ENCODE measurements at regions not wholly inside any gene's neighbourhood (a gene's known extent, or its start where the extent isn't known, plus 50 kb on each side); places are given as distances from the start of the nearest gene placed in this dataset.

GRCh38 chr11:71332046-71332445 is 79.7 kb upstream of the SHANK2 start:
- H3K27me3 ChIP-seq (ENCODE audit: control insufficient read depth in 2 of 2, insufficient read depth in 2 of 2, low read length in 2 of 2) = peaks cover 0 to 8% of the 10 kb centered on the region in 2 experiments; a peak in 2 of 5 replicates
- 3% methylated on average over 3 of the region's 3 CpGs for WGBS (ENCODE audit: insufficient coverage, low coverage, missing lambda C conversion rate)
- H2AFZ ChIP-seq (ENCODE audit: low read depth, low read length) = no peak overlapping the region
- DNase-seq (ENCODE audit: extremely low read depth in 1 of 4, low spot score in 3 of 4) (no peak), FAIRE-seq (no peak), ATAC-seq (no peak)
- no peaks in the 10 kb centered on the region for H3K4me1 ChIP-seq (replicated peaks in 1 of 2; ENCODE audit: control insufficient read depth in 2 of 2, insufficient read depth in 2 of 2, low read length in 2 of 2)
- H3K9me1 ChIP-seq (ENCODE audit: control insufficient read depth, insufficient read depth, low read length) = no peaks in the 10 kb centered on the region
- H3K9ac ChIP-seq (ENCODE audit: insufficient read depth in 1 of 2, low read depth in 2 of 2, low read length in 2 of 2) = no peak overlapping the region
- H3K36me3 ChIP-seq (ENCODE audit: control insufficient read depth, insufficient read depth, low read length) = no peaks in the 10 kb centered on the region
- no TSS peak for BruUV-seq (replicated peaks)
- in situ Hi-C loops (cut with MboI) = no loop called here
- no peak overlapping the region for H3K4me3 ChIP-seq
- intact Hi-C loops (cut with micrococcal nuclease) = no loop called here
- TF ChIP-seq, protein P1, sequence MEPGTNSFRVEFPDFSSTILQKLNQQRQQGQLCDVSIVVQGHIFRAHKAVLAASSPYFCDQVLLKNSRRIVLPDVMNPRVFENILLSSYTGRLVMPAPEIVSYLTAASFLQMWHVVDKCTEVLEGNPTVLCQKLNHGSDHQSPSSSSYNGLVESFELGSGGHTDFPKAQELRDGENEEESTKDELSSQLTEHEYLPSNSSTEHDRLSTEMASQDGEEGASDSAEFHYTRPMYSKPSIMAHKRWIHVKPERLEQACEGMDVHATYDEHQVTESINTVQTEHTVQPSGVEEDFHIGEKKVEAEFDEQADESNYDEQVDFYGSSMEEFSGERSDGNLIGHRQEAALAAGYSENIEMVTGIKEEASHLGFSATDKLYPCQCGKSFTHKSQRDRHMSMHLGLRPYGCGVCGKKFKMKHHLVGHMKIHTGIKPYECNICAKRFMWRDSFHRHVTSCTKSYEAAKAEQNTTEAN (CRISPR knock-in tag; IDR thresholded peaks at IDR 0.05) = no peak
- TF ChIP-seq PHF20 (IDR thresholded peaks at IDR 0.05; ENCODE audit: partially characterized antibody) (no peak), RBM34 (IDR thresholded peaks at IDR 0.05; ENCODE audit: borderline replicate concordance, insufficient read depth, low read length) (no peak), DIDO1 (tag; IDR thresholded peaks at IDR 0.05; ENCODE audit: low read depth) (no peak), CSDE1 (IDR thresholded peaks at IDR 0.05) (no peak), PYGO2 (tag; IDR thresholded peaks at IDR 0.05) (no peak), MEIS2 (IDR thresholded peaks at IDR 0.05; ENCODE audit: partially characterized antibody) (no peak), SREBF2 (CRISPR knock-in tag; IDR thresholded peaks at IDR 0.05) (no peak), HCFC1 (IDR thresholded peaks at IDR 0.05; ENCODE audit: low read depth, low read length) (no peak)
- TF ChIP-seq, protein P2, sequence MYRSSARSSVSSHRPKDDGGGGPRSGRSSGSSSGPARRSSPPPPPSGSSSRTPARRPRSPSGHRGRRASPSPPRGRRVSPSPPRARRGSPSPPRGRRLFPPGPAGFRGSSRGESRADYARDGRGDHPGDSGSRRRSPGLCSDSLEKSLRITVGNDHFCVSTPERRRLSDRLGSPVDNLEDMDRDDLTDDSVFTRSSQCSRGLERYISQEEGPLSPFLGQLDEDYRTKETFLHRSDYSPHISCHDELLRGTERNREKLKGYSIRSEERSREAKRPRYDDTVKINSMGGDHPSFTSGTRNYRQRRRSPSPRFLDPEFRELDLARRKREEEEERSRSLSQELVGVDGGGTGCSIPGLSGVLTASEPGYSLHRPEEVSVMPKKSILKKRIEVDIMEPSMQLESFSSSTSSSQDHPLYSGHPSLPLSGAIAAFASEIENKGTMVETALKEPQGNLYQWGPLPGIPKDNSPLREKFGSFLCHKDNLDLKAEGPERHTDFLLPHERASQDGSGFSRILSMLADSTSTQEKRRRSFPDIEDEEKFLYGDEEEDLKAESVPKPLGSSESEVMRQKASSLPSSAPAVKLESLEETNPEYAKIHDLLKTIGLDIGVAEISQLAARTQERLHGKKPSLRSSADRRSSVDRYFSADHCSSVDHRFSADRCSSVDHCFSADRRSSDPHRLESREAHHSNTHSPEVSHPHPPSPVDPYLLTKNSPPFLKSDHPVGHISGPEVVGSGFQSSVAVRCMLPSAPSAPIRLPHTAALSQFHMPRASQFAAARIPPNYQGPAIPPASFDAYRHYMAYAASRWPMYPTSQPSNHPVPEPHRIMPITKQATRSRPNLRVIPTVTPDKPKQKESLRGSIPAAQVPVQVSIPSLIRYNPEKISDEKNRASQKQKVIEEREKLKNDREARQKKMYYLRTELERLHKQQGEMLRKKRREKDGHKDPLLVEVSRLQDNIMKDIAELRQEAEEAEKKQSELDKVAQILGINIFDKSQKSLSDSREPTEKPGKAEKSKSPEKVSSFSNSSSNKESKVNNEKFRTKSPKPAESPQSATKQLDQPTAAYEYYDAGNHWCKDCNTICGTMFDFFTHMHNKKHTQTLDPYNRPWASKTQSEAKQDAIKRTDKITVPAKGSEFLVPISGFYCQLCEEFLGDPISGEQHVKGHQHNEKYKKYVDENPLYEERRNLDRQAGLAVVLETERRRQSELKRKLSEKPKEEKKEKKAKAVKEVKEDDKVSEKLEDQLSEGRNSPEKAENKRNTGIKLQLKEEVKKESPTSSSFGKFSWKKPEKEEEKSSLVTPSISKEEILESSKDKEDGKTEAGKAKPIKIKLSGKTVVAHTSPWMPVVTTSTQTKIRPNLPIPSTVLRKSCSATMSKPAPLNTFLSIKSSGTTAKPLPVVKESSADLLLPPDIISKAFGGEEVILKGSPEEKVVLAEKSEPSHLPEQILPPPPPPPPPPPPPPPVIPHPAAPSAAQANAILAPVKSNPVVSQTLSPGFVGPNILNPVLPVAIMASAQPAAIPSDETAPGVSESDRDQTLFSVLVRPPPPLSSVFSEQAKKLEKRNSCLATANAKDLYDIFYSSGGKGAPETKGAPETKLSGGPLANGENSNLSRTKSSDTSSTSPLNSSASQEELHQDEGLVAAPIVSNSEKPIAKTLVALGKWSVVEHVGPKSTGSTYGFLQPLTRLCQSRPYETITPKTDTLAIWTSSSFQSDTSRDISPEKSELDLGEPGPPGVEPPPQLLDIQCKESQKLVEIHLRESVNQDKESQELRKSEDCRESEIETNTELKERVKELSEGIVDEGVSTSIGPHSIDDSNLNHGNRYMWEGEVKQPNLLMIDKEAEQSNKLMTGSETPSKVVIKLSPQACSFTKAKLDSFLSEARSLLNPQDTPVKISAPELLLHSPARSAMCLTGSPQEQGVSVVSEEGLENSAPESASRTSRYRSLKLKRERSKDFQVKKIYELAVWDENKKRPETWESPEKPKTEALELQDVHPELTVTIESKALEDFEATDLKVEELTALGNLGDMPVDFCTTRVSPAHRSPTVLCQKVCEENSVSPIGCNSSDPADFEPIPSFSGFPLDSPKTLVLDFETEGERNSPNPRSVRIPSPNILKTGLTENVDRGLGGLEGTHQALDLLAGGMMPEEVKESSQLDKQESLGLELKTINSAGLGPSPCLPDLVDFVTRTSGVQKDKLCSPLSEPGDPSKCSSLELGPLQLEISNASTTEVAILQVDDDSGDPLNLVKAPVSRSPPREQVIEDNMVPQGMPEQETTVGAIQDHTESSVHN (IDR thresholded peaks at IDR 0.05; ENCODE audit: borderline replicate concordance in 1 of 2, low read depth in 1 of 2) = no peak
- ChIA-PET POLR2A (no interaction called here), CTCF (ENCODE audit: low intra/inter-chr PET ratio) (no interaction called here)
- no peaks in the 10 kb centered on the region for H3K79me2 ChIP-seq (ENCODE audit: control insufficient read depth, insufficient read depth, low read length)
- H4K20me1 ChIP-seq (replicated peaks; ENCODE audit: control insufficient read depth, insufficient read depth, low read length) = no peaks in the 10 kb centered on the region
- H3K27ac ChIP-seq (ENCODE audit: extremely low read depth, low read depth, low read length) = no peak overlapping the region
- H3K9me3 ChIP-seq (replicated peaks; ENCODE audit: control insufficient read depth, insufficient read depth, low read depth, low read length) = no peaks in the 10 kb centered on the region
- no peak overlapping the region for H3K4me2 ChIP-seq (ENCODE audit: insufficient read depth, low read length)
